ENCODE measurements at regions not wholly inside any gene's neighbourhood (a gene's known extent, or its start where the extent isn't known, plus 50 kb on each side); places are given as distances from the start of the nearest gene placed in this dataset.
"Not testable (repeated sequence)": the region's sequence is repeated elsewhere in the genome, so short reads cannot be mapped to it uniquely, and the experiment has no call there.

GRCh38 chr4:155450676-155451075 is 73.9 kb upstream of the MAP9 start:
- Histone ChIP-seq H3K27me3 (no peaks in the 10 kb centered on the region), H3K4me1 (no peaks in the 10 kb centered on the region), H3K4me3 (no peak overlapping the region), H3K9me3 (no peaks in the 10 kb centered on the region), H3K36me3 (no peaks in the 10 kb centered on the region), H3K27ac (no peak overlapping the region)
- intact Hi-C loops (cut with DNase I; ENCODE audit: low total_unique reads): no loop called here
- DNase-seq (ENCODE audit: low spot score in 2 of 2): no peak
- TF ChIP-seq POLR2AphosphoS5 (IDR thresholded peaks at IDR 0.05) (no peak), POLR2A (IDR thresholded peaks at IDR 0.05) (no peak), CTCF (IDR thresholded peaks at IDR 0.05) (no peak)

GRCh38 chr4:155445306-155445705 is 68.5 kb upstream of the MAP9 start:
- H3K36me3 ChIP-seq: no peaks in the 10 kb centered on the region
- no peak for TF ChIP-seq CTCF (IDR thresholded peaks at IDR 0.05)
- no peak for TF ChIP-seq POLR2A (IDR thresholded peaks at IDR 0.05)
- TF ChIP-seq POLR2AphosphoS5 (IDR thresholded peaks at IDR 0.05): no peak
- no peaks in the 10 kb centered on the region for H3K9me3 ChIP-seq
- no peak overlapping the region for H3K27ac ChIP-seq
- H3K27me3 ChIP-seq: no peaks in the 10 kb centered on the region
- no peak for DNase-seq (ENCODE audit: low spot score in 2 of 2)
- H3K4me1 ChIP-seq: no peaks in the 10 kb centered on the region
- no peak overlapping the region for H3K4me3 ChIP-seq
- intact Hi-C loops (cut with DNase I; ENCODE audit: low total_unique reads): loop anchor here (10.0 kb wide), 1 partner anchor 349 kb away; no protein-coding TSS in a partner anchor

- no peaks in the 10 kb centered on the region for H3K36me3 ChIP-seq
- no peaks in the 10 kb centered on the region for H3K4me1 ChIP-seq
- intact Hi-C loops (cut with DNase I; ENCODE audit: low total_unique reads): loop anchor here (10.0 kb wide), 1 partner anchor 350 kb away; no protein-coding TSS in a partner anchor
- DNase-seq (ENCODE audit: low spot score in 2 of 2): no peak
- no peaks in the 10 kb centered on the region for H3K9me3 ChIP-seq
- H3K4me3 ChIP-seq: no peak overlapping the region
- H3K27ac ChIP-seq: no peak overlapping the region
- no peaks in the 10 kb centered on the region for H3K27me3 ChIP-seq
- no peak for TF ChIP-seq POLR2A (IDR thresholded peaks at IDR 0.05)
- no peak for TF ChIP-seq CTCF (IDR thresholded peaks at IDR 0.05)
These were observed 68.0 kb upstream of the MAP9 start for GRCh38 chr4:155444721-155445120.

GRCh38 chr4:155442267-155443105 is 65.7 kb upstream of the MAP9 start:
- DNase-seq (ENCODE audit: low spot score in 2 of 2): peak; percentile 65 to 77
- Histone ChIP-seq H3K9me3 (no peaks in the 10 kb centered on the region), H3K4me3 (peak overlapping the region in 2 of 3 donors; percentile 16 to 32), H3K4me1 (no peaks in the 10 kb centered on the region), H3K27me3 (no peaks in the 10 kb centered on the region), H3K36me3 (no peaks in the 10 kb centered on the region), H3K27ac (peak overlapping the region in 1 of 2 donors; percentile 33)
- TF ChIP-seq POLR2A (IDR thresholded peaks at IDR 0.05) (no peak), POLR2AphosphoS5 (IDR thresholded peaks at IDR 0.05) (peak in 2 of 3 donors; percentile 43 to 71), CTCF (IDR thresholded peaks at IDR 0.05) (peak; percentile 85 to 91 (median 86))
- intact Hi-C loops (cut with DNase I; ENCODE audit: low total_unique reads): loop anchor here (10.0 kb wide), 1 partner anchor 352 kb away; no protein-coding TSS in a partner anchor

GRCh38 chr4:155441475-155441874 is 64.7 kb upstream of the MAP9 start:
- no peak for DNase-seq (ENCODE audit: low spot score in 2 of 2)
- Histone ChIP-seq H3K36me3 (no peaks in the 10 kb centered on the region), H3K4me1 (no peaks in the 10 kb centered on the region), H3K9me3 (no peaks in the 10 kb centered on the region), H3K27me3 (no peaks in the 10 kb centered on the region), H3K27ac (no peak overlapping the region), H3K4me3 (no peak overlapping the region)
- TF ChIP-seq POLR2A (IDR thresholded peaks at IDR 0.05): no peak
- intact Hi-C loops (cut with DNase I; ENCODE audit: low total_unique reads): loop anchor here (10.0 kb wide), 1 partner anchor 353 kb away; no protein-coding TSS in a partner anchor

- H3K4me1 ChIP-seq; H3K9me3 ChIP-seq; H3K27me3 ChIP-seq; H3K36me3 ChIP-seq; DNase-seq (ENCODE audit: low spot score in 2 of 2); H3K4me3 ChIP-seq; H3K27ac ChIP-seq: not testable (repeated sequence)
- intact Hi-C loops (cut with DNase I; ENCODE audit: low total_unique reads): loop anchor here (10.0 kb wide), 1 partner anchor 355 kb away; no protein-coding TSS in a partner anchor
These were observed 63.0 kb upstream of the MAP9 start for GRCh38 chr4:155439760-155440159.
